DOHH2 (cell line): ENCODE measurements at regions not wholly inside any gene's neighbourhood (a gene's known extent, or its start where the extent isn't known, plus 50 kb on each side); places are given as distances from the start of the nearest gene placed in this dataset.

Source experiments
- H3F3A ChIP-seq: fragments of 200-600 bp; sonication (generic), shearing (Covaris generic); 2 replicates; pipeline ENCODE4 v1.6.0; 2016; ENCODE audit warnings: antibody characterized with exemption, mild to moderate bottlenecking; ENCODE audit not compliant: control insufficient read depth, insufficient read depth
- H3K27ac ChIP-seq: fragments of 200-600 bp; sonication (generic); 2 replicates; pipeline ENCODE4 v1.5.1; 2014; ENCODE audit warnings: low read depth, mild to moderate bottlenecking, low read length, moderate library complexity
- H3K27me3 ChIP-seq: fragments of 200-600 bp; sonication (generic); 2 replicates; pipeline ENCODE4 v1.6.1; 2014; ENCODE audit warnings: mild to moderate bottlenecking, low read length, mixed read lengths; ENCODE audit not compliant: control insufficient read depth
- H3K36me3 ChIP-seq: fragments of 200-600 bp; sonication (generic); 2 replicates; pipeline ENCODE4 v1.6.1; 2014; ENCODE audit warnings: mild to moderate bottlenecking, low read length, moderate library complexity, mixed read lengths; ENCODE audit not compliant: control insufficient read depth
- H3K4me1 ChIP-seq: fragments of 200-600 bp; sonication (generic); 2 replicates; pipeline ENCODE4 v1.6.1; 2014; ENCODE audit warnings: mild to moderate bottlenecking, low read length, mixed read lengths; ENCODE audit not compliant: control insufficient read depth
- H3K4me2 ChIP-seq: fragments of 200-600 bp; sonication (generic); 2 replicates; pipeline ENCODE4 v1.6.0; 2014; ENCODE audit warnings: mild to moderate bottlenecking, low read length, moderate library complexity
- H3K4me3 ChIP-seq: fragments of 200-600 bp; sonication (generic); 2 replicates; pipeline ENCODE4 v1.5.1; 2014; ENCODE audit warnings: mild to moderate bottlenecking, low read length, mixed read lengths
- H3K79me2 ChIP-seq: fragments of 200-600 bp; sonication (generic); 2 replicates; pipeline ENCODE4 v1.6.1; 2014; ENCODE audit warnings: mild to moderate bottlenecking, low read length, mixed read lengths; ENCODE audit not compliant: control insufficient read depth
- H3K9me2 ChIP-seq: fragments of 200-600 bp; sonication (generic); replicated peaks from 2 replicates; pipeline ENCODE4 v1.6.1; 2014; ENCODE audit warnings: mild to moderate bottlenecking, low read length, mixed read lengths; ENCODE audit not compliant: control insufficient read depth
- H3K9me3 ChIP-seq: fragments of 200-600 bp; sonication (generic); 2 replicates; pipeline ENCODE4 v1.6.1; 2014; ENCODE audit warnings: antibody characterized with exemption, low read length, mixed read lengths; ENCODE audit not compliant: control insufficient read depth, insufficient read depth
- H4K20me1 ChIP-seq: fragments of 200-600 bp; sonication (generic); 2 replicates; pipeline ENCODE4 v1.6.0; 2014; ENCODE audit warnings: low read depth, mild to moderate bottlenecking, antibody characterized with exemption, low read length, moderate library complexity; ENCODE audit not compliant: control insufficient read depth, insufficient read depth
- CTCF ChIP-seq: fragments of 200-600 bp; sonication (generic); IDR thresholded peaks from one replicate; pipeline ENCODE4 v1.5.1; 2014; ENCODE audit warnings: antibody characterized with exemption, mild to moderate bottlenecking, low read depth, low read length; ENCODE audit not compliant: poor library complexity, severe bottlenecking
- EZH2phosphoT487 ChIP-seq: fragments of 200-600 bp; sonication (generic); IDR thresholded peaks from 2 replicates; pipeline ENCODE4 v1.6.1; 2017; ENCODE audit warnings: borderline replicate concordance, mild to moderate bottlenecking, antibody characterized with exemption, low read length, moderate library complexity, mixed read lengths

GRCh38 chr7:94094298-94094697 lies 90.1 kb upstream of the BET1 start:
- Histone ChIP-seq H3K27me3 (0 out of 2 replicates have a peak, but pooled peaks cover 6% of the 10 kb centered on the region), H3K4me3 (no peak overlapping the region), H4K20me1 (no peaks in the 10 kb centered on the region), H3K36me3 (no peaks in the 10 kb centered on the region), H3K79me2 (no peaks in the 10 kb centered on the region), H3K4me1 (no peaks in the 10 kb centered on the region), H3K4me2 (no peak overlapping the region), H3K9me2 (no peaks in the 10 kb centered on the region), H3F3A (no peaks in the 10 kb centered on the region), H3K27ac (no peak overlapping the region), H3K9me3 (no peaks in the 10 kb centered on the region)
- TF ChIP-seq CTCF: no peak
- no peak for TF ChIP-seq EZH2phosphoT487

- Histone ChIP-seq H3F3A (no peaks in the 10 kb centered on the region), H3K27me3 (0 out of 2 replicates have a peak, but pooled peaks cover 3% of the 10 kb centered on the region), H3K9me2 (no peaks in the 10 kb centered on the region), H3K4me1 (no peaks in the 10 kb centered on the region), H3K27ac (no peak overlapping the region), H3K79me2 (no peaks in the 10 kb centered on the region), H3K4me3 (no peak overlapping the region), H3K9me3 (no peaks in the 10 kb centered on the region), H3K4me2 (no peak overlapping the region), H4K20me1 (no peaks in the 10 kb centered on the region), H3K36me3 (no peaks in the 10 kb centered on the region)
- TF ChIP-seq EZH2phosphoT487 (no peak), CTCF (no peak)
Observed at GRCh38 chr7:94095316-94096009, 91.3 kb upstream of the BET1 start.

- Histone ChIP-seq H3F3A (no peaks in the 10 kb centered on the region), H3K4me3 (no peak overlapping the region), H3K27ac (no peak overlapping the region), H3K9me2 (no peaks in the 10 kb centered on the region), H4K20me1 (no peaks in the 10 kb centered on the region), H3K9me3 (peaks cover 6% of the 10 kb centered on the region; the same call in 1 of the 2 replicates), H3K27me3 (0 out of 2 replicates have a peak, but pooled peaks cover 3% of the 10 kb centered on the region), H3K4me2 (no peak overlapping the region), H3K4me1 (no peaks in the 10 kb centered on the region), H3K79me2 (no peaks in the 10 kb centered on the region), H3K36me3 (no peaks in the 10 kb centered on the region)
- no peak for TF ChIP-seq EZH2phosphoT487
- no peak for TF ChIP-seq CTCF
Observed at GRCh38 chr7:94099679-94100078, 95.5 kb upstream of the BET1 start.
